NOMO-1 (cell line): ENCODE measurements at regions not wholly inside any gene's neighbourhood (a gene's known extent, or its start where the extent isn't known, plus 50 kb on each side); places are given as distances from the start of the nearest gene placed in this dataset.

Source experiments
- DNase-seq, 2 experiments: peaks; one replicate each; lab custom pipeline; 2025; ENCODE audit not compliant: unreplicated experiment in 2 of 2; lab: John Stamatoyannopoulos, UW

DNA sequence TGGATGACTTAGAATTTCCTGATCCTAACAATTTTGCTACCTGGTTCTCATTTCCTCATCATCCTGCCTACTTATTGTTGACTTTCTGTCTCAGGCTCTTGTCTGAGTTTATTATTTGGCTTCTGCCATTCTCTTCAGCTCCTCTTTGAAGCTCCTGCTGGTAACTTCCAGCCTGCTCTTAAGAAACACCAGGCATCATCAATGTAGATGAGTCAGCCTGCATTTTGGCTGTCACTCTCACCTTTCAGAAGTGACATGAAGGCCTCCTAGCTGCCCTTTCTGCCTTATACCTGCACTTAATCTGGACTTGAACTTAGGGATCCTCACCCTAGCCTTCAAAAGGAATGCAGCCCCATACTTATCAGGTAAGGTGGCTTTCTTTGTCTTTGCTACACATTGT, 551.8 kb upstream of the ZNF608 start:
- DNase-seq: no peak

- no peak for DNase-seq
Observed at GRCh38 chr5:125298746-125299379, 552.4 kb upstream of the ZNF608 start.

GRCh38 chr5:125301711-125302110, 555.3 kb upstream of the ZNF608 start:
- no peak for DNase-seq

- DNase-seq: no peak
Observed at GRCh38 chr5:125302577-125302976, 556.1 kb upstream of the ZNF608 start.

DNA sequence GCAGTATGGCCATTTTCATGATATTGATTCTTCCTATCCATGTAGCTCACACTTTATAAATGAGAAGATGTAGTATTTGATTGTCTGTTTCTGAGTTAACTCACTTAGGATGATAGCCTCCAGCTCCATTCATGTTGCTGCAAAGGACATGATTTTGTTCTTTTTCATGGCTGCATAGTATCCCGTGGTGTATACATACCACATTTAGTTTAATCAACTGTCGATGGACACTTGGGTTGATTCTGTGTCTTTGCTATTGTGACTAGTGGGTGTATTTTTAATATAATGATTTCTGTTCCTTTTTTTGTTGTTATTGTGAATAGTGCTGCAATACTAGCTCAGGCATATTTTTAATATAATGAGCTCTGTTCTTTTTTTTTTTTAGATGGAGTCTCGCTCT, 560.3 kb upstream of the ZNF608 start:
- DNase-seq: no peak

GRCh38 chr5:125310749-125311148, 564.3 kb upstream of the ZNF608 start:
- DNase-seq: no peak

DNA sequence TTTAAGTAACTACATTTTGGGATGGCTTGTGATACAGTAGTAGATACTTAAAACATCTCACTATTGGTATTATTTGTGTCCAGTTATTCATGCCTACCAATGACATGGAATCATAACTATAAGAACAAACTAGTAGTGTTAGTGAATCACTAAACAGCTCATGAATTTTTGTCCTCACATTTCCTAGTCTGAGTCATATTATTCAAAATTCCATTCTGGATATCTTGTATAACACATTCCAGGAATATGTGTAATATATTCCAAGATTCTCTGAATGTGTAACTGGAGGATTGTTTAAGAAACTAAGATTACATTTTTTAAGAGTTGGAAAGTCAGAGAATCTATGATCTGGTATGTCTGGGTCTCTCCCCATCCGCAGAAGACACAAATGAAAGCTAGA, 565.3 kb upstream of the ZNF608 start:
- DNase-seq: no peak

- no peak for DNase-seq
Observed at GRCh38 chr5:125313555-125313954, 567.1 kb upstream of the ZNF608 start.

- DNase-seq: no peak
Observed at GRCh38 chr5:125315306-125315705, 568.9 kb upstream of the ZNF608 start.

GRCh38 chr5:125316391-125316790, 570.0 kb upstream of the ZNF608 start:
- no peak for DNase-seq

GRCh38 chr5:125316915-125317535, 570.6 kb upstream of the ZNF608 start:
- no peak for DNase-seq

DNA sequence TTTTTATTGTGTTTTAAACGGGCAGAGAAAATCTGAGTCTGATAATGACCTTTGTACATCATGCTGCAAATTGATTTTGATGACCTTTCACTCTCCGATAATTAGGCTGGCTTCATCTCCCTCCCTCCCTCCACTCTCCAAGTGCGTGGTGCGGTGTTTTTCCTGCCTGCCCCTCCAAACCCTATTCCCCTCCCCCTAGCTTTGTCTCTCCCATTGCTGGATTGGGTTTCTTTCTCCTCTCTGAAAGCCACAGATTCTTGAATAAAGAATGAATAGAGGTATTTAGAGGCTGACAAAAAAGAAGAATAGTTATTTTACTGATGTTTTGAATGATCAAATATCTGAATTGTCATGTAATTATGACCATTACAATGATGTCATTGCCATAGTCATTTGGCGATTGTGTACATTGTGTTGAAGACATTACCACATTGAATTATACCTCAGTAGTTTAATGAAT, 571.1 kb upstream of the ZNF608 start:
- DNase-seq: no peak

DNA sequence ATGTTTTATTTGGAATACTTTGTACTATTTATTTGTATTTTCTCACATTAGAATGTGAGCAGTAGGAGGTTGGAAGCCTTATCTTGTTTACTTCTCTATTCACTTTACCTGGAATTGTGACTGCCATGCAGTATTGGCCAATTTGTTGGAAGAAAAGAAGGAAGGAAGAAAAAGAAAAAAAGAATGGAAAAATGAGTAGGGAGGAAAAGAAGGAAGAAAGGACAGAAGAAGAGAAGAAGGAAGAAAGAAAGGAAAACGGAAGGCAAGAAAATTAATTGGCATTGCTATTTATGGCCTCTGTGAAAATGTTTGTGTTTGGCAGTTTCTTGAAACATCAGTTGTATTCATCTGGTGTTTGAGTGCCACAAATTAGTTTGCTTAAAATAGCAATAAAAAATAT, 575.2 kb upstream of the ZNF608 start:
- no peak for DNase-seq

DNA sequence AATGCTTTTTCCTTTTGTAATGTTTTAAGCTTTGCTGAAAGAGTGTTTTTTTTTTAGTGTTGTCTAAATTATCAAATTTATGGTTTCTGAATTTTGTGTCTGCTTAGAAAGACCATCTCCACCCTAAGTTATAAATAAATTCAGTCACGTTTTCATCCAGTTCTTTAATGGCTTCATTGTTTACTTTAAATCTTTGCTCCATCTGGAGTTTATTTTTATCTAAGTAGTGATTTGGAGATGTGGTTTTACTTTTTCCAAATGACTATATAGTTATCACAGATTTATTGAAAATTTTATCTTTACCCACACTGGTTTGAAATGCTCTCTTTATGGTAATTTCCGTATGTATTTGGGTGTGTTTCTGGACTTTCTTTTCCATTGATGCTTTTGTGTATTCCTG, 577.2 kb upstream of the ZNF608 start:
- no peak for DNase-seq

- no peak for DNase-seq
Observed at GRCh38 chr5:125325488-125326149, 579.2 kb upstream of the ZNF608 start.

GRCh38 chr5:125326150-125326510, 579.7 kb upstream of the ZNF608 start:
- no peak for DNase-seq

DNA sequence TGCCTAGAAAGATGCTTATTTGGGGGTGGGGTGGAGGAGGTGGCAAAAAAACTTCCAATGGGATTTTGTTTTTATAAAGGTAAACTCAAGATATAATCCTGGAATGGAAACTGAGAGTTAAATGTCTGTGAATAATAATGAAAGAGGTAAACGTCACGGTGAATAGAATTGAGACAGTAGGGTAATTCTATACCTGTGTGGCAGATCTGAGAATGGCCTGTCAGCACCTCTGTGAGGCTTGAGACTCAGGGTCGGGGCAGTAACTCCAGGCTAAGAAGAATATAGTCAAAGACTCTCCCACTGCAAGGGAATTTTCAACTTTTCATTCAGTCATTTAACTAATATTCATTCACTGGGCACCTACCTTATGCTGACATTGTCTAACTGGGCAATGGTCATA, 581.2 kb upstream of the ZNF608 start:
- no peak for DNase-seq

DNA sequence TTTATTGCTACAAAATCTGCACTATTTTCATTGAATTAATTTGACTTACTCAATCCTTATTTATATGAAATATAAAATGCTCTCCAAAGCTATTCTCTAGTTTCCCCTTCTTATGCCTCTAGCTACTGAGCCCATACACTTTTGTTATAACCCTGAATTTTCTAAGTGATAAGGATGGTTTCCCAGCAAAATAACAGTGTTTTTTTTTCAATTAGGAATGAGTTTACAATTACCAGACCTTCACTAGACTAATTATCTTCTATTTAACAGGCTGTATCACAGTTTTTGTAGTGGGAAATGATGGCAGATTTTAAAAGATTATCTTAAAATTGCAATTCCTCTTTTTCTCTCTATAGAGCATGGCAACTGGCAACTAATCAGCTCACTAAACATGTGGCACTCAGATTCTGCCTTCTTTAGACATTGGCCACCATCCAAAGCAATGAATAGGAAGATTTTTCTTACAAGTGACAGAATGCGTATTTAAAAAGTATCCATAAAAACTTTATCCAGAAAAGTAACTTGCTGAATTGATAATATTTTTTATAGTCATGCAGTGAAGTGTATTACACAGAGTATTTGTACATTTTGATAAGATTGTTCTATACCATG, 585.7 kb upstream of the ZNF608 start:
- DNase-seq: no peak

- DNase-seq: no peak
Observed at GRCh38 chr5:125333416-125333815, 587.0 kb upstream of the ZNF608 start.

DNA sequence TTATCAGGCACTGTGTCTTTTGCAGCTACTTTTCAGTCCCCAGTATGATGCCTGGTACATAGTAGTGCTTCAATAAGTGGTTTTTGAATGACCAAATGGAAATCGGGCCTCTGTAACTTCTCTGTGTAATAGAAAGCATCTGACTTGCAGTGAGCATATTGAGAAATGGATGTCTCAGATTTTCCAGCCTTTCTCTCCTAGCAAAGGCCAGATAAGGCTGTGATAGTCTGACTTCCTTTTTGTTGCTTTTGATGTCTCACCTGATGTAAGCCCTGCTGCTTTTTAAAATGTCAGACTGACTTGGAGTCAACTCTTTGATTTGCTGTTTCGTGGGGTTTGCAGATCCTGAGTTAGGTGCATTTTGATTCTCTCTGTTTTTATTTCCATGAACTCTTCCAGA, 590.0 kb upstream of the ZNF608 start:
- no peak for DNase-seq

DNA sequence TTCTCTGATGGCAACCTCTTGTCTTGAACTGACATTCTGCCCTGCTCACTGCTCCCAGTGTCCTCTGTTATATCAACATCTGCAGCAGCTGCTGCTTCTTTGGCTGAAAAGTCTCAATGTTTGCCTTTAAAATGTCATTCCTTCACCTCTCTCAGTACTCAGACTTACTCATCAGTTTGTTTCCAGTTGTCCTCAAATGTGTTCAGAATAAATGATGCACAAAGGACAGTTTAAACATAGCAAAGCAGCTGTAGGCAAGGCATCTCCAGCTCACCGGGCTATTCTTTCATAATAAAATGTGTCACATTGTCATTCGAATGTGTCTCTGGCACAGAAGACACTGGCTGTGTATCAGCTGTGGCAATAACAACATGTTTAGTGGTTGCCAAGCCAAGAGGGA, 590.9 kb upstream of the ZNF608 start:
- DNase-seq: no peak
